NCI-H187 treated with DMSO at 0.1 percent for 48 hours (cell line): ENCODE measurements at regions not wholly inside any gene's neighbourhood (a gene's known extent, or its start where the extent isn't known, plus 50 kb on each side); places are given as distances from the start of the nearest gene placed in this dataset.

Experiments
- DNase-seq: peaks from one replicate; lab custom pipeline; 2025; lab: John Stamatoyannopoulos, UW

DNA sequence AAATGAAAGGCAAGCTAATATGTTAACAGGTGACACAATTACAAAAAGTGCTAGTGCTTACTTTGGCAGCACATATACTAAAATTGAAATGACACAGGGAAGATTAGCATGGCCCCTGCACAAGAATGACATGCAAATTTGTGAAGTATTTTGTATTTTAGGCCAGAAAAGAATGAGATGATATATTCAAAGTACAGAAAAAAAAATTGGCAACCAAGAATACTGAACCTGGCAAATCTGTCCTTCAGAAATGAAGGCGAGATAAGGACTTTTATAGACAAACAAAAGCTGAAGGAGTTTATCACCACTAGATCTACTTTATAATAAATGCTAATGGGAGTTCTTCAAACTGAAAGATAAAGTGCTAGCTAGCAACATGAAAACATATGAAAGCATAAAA is 350.0 kb upstream of the POU3F1 start:
- DNase-seq: no peak

DNA sequence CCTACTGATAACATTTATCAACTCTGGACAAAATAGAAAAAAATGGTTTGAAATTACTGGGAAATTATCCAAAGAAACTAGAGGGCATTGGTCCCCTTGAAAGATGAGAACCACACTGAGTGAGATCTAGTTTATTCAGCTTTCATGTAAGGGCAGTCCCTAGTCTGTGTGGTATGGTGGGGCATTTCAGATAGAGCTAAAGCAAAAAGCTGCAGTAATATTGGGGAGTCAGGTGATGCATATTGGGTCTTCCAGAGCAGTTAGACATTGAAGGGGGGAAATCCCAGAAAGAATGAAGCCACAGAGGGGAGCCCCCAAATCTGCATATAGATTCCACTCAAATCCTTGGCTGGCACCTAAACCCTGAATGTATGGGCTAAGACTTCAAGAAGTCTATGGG is 347.7 kb upstream of the POU3F1 start:
- DNase-seq: no peak

DNA sequence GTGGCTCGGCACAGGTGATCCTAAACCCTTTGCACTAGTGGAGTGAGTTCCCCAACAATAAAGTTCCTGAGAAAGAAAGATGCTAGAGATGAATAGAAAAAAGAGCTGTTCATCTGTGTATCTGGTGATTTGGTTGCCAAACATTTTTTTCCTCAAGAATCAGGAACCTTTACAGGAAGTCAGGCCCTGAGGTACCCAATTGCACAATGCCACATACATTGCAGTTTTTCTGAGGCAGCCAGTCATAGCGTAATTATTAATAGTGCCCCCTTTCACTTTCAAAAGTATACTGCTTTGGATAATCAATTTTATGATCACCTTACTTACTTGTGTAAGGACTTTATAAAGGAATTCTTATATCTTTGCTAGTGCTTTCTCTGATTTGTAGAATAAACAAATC is 346.3 kb upstream of the POU3F1 start:
- no peak for DNase-seq

DNA sequence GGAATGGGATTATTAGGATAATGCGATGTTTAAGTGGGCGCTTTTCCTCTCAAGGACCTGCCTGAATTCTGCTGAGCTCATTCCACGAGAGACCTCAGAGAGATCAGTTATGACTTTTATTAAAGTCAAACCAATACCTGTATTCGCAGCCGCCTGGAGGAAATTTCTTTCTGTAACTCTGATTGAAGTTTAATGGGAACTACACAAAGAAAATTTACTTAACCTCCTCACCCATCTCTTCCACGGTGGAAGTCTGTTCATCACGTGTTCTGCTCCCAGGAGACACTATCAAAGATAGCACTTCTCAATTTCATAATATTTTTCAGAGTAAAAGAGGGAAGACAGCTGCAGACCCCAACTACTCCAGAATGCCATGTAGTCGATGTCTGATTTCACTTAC is 334.7 kb upstream of the POU3F1 start:
- DNase-seq: no peak

DNA sequence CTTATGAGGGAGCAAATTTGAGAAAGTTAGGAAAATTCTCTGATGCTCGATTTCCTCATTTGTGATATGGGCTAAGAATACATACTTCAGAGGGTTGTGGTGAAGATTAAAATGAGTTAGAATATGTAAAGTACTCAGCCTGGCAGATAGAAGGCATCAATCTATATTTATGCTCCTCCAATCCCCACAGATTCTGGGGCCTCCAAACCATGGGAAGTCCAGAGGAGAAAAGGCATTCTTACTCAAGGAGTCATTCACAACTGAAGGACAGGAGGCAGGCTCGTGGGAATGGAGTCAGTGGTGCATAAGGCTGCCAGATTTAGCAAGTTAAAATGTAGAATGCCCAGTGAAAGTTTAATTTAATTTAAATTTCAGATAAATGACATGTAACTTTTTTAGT is 330.0 kb upstream of the POU3F1 start:
- no peak for DNase-seq

DNA sequence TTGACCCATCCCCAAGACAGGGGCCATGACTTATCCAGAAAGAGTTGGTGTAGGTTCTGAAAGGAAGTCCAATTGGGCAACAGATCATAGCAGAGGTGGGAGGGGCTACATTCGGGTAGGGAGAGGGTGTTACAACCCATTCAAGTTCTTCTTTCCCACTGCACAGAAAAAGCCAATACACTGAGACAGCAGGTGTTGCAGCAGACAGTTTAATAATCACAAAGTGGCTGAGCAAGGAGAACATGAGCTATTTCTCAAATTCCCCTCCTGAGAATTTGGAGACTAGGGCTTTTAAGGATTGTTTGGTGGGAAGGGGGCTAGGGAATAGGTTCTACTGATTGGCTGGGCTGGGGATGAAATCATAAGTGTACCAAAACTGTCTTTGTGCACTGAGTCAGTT is 328.4 kb upstream of the POU3F1 start:
- DNase-seq: no peak

DNA sequence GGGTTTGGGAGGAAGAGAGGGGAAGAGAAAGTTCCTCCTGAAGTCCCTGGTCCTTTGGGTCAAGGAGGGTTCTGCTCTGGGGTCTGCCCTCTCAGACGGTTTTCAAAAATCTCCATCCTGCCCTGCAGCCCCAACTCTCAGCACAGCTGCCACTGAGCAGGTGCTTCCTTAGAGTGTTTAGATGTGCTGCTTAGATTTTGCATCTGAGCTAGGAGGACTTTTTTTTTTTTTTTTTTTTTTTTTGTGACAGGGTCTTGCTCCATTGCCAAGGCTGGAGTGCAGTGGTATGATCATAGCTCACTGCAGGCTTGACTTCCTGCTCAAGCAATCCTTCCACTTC is 324.9 kb upstream of the POU3F1 start:
- DNase-seq: no peak

DNA sequence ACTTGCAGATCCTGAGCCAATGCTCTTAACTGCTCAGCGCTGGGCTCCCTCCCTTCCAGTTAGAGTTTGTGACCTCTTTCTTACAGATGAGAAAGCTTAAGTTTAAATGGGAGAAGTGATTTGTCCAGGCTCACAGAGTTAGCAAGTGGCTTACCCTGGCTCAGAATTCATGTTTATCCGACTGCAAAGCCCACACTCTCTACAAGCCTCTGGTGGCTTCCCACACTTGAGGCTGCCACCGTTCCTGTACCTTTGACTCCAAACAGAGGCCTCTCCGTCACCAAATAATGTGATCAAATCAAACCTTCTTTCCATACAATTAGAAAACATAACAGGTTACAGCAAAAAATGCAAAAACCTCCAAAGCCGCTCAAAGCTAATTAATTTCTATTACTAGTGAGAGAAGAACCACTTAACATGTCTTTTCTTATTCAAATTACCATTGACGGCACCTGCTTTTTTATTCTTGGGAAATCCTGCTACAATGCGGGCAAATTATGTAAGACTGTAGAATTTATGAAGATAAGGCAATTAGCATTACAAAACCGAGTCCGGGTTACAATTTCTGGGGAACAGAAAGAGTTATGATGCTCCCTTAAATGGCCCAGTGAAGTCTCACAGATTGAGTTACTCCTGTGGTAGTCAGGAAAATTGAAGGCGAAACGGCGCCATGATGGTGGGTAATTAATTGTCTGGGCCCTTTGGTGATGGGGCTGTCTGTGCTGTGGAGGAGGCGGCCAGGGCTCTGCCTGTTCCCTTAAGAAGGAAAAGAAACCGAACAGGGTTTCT is 324.3 kb upstream of the POU3F1 start:
- DNase-seq: no peak

DNA sequence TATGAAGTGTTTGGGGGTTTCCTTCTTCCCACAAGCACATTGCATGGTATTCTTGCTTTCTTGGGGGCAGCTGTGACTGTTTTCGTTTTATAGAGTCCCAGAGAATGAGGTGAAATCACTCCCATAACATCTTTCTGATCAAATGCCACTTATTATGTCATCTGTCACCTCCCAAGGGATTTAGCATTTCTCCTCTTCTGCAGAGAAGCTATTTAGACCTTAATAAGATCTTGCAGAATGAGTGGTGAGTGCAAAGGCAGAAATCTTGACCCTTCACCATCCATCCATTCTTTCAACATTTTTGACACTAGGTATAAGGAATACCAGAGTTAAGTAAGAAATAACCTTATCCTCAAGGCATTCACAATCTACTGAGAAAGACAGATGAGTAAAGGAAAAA is 318.6 kb upstream of the POU3F1 start:
- DNase-seq: no peak

DNA sequence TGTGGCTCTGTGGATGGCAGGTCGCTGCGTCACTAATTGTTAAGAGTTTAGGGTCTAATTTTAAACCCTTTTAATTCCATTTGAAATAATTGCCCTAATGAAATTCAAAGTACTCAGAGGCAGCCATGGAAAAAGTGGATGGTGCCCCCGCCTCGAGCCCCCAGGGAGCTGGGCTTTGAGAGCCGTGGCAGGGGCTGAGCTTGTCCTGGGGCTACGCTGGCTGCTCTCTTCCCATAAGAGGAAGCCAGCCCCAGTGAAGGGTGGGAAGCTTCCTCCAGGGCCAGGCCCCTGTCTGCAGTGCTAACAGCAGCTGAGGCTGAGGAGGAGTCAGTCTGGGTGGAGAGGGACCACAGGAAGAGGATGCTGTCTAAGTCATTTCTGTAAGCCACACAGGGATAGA is 315.0 kb upstream of the POU3F1 start:
- DNase-seq: no peak

DNA sequence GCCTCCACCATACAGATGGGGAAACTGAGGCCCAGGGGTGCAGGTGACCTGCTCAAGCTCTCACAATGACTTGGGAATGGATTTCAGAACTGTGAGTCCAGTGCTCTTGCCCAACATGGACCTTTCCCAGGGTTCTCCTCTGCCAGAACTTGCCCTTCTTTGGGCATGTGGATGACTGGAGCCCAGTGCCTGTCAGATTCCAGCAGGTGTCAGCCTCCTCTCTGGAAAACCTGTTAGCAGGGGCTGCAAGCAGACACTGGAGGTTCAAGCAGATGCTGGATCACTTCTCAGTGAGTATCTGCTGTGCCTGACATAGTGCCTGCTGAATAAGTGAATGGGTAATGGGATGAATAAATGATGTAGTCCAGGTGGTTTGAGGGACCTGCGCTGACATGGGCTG is 314.2 kb upstream of the POU3F1 start:
- no peak for DNase-seq

DNA sequence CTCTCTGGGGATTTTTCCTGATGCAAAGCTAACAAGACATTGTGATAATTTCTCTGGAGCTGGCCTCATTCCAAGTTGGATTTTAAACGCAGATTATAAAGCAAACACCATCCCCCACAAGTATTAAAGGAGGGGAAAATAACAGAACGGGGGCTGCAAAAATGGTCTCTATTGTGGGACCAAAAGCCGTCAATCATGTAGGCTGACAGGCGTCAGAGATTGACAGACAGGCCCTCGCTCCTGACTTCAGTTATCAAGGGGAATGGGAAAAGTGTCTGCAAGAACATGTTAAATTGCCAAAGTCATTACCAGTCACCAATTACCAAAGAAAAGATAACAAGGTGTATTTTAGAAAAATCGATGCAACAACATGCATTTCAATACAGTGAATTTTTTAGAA is 307.4 kb upstream of the POU3F1 start:
- DNase-seq: no peak

DNA sequence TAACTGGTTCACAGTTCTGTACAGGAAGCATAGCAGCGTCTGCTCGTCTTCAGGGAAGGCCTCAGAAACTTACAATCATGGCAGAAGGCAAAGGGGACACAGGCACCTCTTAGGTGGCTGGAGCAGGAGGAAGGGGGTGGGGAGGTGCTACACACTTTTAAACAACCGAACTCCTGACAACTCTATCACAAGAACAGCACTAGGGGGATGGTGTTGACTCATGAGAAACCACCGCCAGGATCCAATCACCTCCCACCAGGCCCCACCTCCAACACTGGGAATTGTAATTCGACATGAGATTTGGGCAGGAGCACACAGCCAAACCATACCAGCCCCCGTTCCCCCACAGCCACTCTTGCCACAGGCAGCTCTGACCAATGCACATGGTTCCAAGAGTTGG is 306.3 kb upstream of the POU3F1 start:
- no peak for DNase-seq

DNA sequence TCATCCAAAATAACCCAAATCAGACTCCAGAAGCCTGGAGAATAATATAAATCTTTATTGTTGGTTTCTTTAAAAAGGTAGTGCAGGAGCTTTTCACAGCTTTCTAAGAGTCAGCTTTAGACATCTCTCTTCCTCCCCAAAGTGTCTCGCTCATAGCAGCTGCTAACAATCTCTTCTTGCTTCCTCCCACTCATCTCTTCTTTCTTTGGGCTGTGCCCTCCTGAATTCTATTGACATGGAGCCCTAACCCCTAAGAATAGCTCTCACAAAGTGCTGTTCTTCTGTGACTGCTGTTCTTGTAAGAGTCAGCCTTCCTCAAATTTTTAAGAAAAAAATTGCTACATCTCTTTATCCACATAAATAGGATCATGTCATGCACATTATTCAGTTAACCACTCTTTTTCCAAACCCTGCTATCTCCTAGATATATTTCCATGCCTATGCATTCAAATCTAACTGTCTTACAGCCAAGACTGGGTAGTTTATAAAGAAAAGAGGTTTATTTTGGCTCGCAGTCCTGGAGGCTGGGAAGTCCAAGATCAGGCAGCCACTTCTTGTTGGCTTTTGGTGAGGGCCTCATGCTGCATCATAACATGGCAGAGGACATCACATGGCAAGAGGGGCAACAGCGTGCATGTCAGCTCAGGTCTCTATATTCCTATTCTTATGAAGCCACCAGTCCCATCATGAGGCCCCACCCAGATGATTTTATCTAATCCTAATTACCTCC is 301.0 kb upstream of the POU3F1 start:
- DNase-seq: no peak

DNA sequence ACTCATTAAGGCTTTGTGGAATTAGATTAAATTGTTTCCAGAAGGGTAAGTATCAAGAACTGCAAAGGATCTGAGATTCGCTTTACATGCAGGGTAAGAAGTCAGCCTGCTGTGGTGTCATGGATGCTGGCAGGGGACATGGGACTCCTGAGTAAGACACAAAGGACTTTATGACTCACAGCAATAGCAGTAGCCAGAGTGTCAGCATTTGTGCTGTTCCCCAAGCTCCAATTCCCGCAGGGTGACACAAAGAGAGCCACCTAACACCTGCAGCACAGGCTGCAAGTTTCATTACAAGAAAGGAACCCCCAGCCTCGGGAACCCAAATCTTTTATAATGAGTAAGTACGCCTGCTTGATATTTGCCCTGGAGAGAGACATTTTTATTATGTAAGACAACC is 298.1 kb upstream of the POU3F1 start:
- DNase-seq: no peak

DNA sequence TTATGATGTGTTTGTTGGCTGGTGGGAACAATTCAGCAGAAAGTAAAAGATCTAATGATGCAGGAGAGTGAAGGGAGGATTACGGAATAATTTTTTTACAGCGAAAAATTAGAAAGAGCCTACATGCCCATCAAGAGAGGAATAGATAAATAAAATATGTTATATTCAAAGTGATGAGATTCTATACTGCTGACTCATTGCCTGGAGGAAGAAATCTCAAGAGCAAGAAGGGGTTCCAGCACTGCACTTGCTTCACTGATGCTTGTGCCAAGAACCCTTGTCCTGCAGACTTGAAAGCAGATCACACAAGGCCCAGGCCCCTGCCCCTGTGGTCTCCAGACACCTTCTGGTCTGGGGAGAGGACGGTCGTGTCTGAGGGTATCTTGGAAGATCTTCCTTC is 295.1 kb upstream of the POU3F1 start:
- DNase-seq: no peak

DNA sequence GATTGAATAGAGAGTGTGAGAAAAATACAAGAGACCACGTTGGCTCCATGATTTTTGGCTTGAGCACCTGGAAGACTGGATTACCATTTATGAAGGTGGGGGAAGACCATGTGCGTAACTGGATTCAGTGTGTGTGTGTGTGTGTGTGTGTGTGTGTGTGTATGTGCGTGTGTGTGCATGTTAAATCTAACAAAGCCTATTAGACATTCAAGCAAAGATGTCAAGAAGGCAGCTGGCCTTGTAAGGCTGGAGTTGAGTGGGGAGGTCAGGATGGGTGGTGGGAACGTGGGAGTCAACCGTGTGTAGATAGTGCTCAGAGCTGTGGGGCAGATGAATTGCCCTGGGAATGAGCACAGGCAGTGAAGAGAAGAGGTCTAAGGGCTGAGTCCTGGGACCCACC is 293.8 kb upstream of the POU3F1 start:
- DNase-seq: no peak

DNA sequence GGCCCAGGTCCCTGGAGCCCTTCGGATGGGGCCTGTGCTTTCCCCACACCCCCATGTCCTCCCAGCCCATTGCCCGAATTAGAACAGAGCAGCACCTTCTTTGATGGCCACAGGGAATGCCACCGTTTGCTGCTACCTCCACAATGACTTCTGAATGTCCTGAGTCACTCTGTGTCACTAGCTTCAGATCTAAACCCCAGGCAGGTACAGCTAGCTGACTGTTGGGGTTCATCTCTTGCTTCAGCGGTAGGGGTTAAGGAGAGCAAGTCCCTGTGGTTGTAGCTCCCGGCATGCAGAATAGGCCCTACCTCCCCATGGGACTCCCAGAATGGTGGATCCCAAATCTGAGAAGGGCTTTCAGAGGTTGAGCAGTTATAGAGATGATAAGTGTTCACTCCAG is 291.1 kb upstream of the POU3F1 start:
- DNase-seq: no peak

DNA sequence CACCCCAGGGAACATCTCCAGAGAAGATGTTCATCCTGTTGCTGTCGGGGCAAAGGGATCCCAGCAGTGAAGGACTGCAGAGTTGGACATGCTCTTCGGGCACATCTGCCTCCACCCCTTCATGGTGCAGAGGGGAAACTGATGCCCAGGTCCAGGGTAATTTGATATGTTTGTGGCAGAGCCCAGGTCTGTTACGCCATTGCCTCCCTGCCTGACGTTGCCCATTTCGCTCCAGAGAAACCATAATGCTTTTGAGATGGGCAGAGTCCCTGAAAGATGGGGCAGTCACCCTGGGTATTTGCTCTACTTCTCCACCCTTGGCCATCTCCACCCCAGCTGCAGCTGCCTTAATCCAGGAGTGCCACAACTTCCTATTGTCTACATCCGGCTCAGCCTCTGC is 290.4 kb upstream of the POU3F1 start:
- DNase-seq: no peak

DNA sequence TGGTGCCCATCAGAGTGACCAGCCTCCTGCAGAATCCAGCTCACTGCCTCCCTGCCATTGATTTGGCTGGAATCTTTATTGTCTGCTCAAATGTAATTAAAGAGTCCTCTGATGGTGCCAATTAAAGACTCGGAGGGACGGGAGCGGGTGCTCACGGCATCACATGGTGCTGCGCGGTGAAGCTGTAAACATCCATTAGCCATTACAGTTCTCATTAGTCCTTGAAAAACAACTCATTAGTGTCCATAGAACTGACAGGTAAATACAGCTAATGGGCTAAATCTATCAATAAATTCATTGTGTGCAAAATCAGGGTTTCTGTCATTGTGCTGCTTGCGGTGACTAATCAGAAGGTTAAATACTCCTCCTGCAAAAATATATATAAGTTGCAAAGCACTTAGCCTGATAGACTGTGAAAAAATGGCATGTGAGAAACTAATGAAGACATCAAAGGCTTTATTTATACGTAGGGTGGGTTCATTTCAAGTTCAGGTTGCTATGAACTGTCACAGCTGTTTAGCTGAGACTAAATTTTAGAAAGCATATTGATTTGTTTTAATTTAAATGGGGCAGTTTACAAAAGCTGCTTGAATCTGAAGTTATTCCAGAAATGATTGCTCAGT is 289.8 kb upstream of the POU3F1 start:
- no peak for DNase-seq

DNA sequence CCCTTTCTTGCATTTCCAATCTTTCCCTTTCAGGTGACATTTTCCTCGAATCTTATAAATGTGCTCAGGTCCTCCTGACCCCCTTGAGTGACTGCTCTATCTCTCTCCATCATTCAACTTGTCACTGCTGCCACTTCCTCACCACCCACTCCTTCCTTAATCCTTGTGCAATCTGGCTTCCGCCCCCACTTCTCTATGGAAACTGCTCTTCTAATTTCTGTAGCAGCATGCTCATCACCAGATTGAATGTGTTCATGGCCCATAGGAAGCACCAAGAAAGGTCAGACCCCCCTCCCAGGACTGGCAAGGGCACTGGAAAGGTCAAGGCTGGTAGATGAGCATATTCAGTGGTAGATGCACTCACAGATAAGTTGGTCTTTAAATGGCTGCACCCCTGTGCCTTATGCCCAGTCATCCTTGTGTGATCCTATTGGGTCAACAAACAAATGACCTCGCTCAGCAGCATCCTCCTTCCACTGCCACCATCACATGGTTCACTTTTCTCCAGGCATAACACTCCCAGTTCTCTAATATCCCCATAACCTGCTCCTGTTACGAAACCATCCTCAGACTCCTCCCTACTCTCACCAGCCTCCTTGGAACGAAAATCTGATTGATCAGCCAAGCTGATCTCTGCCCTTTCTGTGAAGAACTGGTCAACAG is 288.5 kb upstream of the POU3F1 start:
- no peak for DNase-seq

DNA sequence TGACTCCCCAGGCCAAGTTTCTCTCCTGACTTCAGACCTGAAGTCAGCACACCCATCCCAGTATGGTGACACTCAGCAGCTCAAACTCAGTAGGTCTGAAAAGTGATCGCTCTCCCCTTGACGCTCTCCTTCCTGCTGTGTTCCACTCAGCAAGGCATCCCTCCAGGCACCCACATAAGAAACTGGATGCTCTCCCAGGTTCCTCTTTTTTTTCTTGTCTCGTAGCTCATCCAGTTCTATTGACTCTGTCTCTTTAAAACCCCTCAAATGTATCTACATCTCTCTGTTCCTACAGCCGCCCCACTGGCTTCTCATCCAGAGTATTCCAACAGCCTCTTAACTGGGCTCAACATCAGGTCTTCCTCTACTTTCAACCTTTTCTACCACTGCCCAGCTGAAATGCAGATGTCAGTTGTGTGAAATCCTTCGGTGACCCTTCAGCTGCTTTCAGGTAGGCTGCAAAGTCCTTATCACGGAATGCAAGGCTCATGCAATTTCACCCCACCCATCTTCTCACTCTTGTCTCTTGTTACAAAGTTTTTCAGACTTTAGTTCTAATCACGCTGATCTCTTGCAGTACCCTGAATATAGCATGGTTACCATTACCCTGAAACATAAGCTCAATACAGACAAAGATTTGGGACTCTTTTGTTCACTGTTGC is 286.2 kb upstream of the POU3F1 start:
- no peak for DNase-seq
